GM23338 (cell line): ENCODE measurements at regions not wholly inside any gene's neighbourhood (a gene's known extent, or its start where the extent isn't known, plus 50 kb on each side); places are given as distances from the start of the nearest gene placed in this dataset.

Experiments used
- ATAC-seq: fragments of 200-7000 bp; cut with Tn5 transposase; 3 replicates; pipeline ENCODE4 v1.9.1; 2020
- DNase-seq: peaks from one replicate; pipeline ENCODE4 v3.0.0-alpha.2; 2015; ENCODE audit warnings: low spot score
- H2AFZ ChIP-seq: fragments of 200-600 bp; sonication (generic); 2 replicates; pipeline ENCODE4 v1.8.0; 2016; ENCODE audit warnings: antibody characterized with exemption, mild to moderate bottlenecking, moderate library complexity
- H3F3A ChIP-seq: fragments of 200-600 bp; sonication (generic); replicated peaks from 2 replicates; pipeline ENCODE4 v1.8.0; 2017; ENCODE audit warnings: antibody characterized with exemption, mixed run types, low read depth
- H3K27ac ChIP-seq: fragments of 200-600 bp; sonication (generic); 2 replicates; pipeline ENCODE4 v1.6.1; 2016; ENCODE audit warnings: low read depth
- H3K27me3 ChIP-seq: fragments of 200-600 bp; sonication (generic); 2 replicates; pipeline ENCODE4 v1.8.0; 2016; ENCODE audit warnings: mild to moderate bottlenecking, mixed run types, moderate library complexity; ENCODE audit not compliant: insufficient read depth
- H3K36me3 ChIP-seq: fragments of 200-600 bp; sonication (generic); 2 replicates; pipeline ENCODE4 v1.8.0; 2016; ENCODE audit warnings: mild to moderate bottlenecking; ENCODE audit not compliant: insufficient read depth
- H3K4me1 ChIP-seq: fragments of 200-600 bp; sonication (generic); 2 replicates; pipeline ENCODE4 v1.8.0; 2016; ENCODE audit warnings: mild to moderate bottlenecking, moderate library complexity; ENCODE audit not compliant: insufficient read depth
- H3K4me2 ChIP-seq: fragments of 200-600 bp; sonication (generic); 2 replicates; pipeline ENCODE4 v1.7.1; 2017; ENCODE audit warnings: mixed run types
- H3K4me3 ChIP-seq: fragments of 200-600 bp; sonication (generic); 2 replicates; pipeline ENCODE4 v1.6.1; 2016; ENCODE audit warnings: mixed run types
- H3K79me2 ChIP-seq: fragments of 200-600 bp; sonication (generic); replicated peaks from 2 replicates; pipeline ENCODE4 v1.8.0; 2017; ENCODE audit warnings: mild to moderate bottlenecking; ENCODE audit not compliant: insufficient read depth
- H3K9me2 ChIP-seq: fragments of 200-600 bp; sonication (generic); 2 replicates; pipeline ENCODE4 v1.8.0; 2017; ENCODE audit not compliant: insufficient read depth
- H4K20me1 ChIP-seq: fragments of 200-600 bp; sonication (generic); replicated peaks from 2 replicates; pipeline ENCODE4 v1.8.0; 2017; ENCODE audit warnings: mild to moderate bottlenecking; ENCODE audit not compliant: insufficient read depth
- H3K27ac Mint-ChIP-seq: 2 replicates; pipeline ENCODE4 v1.8.0; 2020; ENCODE audit warnings: inconsistent platforms, mild to moderate bottlenecking, moderate library complexity, mixed read lengths
- H3K27me3 Mint-ChIP-seq: 3 replicates; pipeline ENCODE4 v1.8.0; 2022; ENCODE audit warnings: low read depth, mild to moderate bottlenecking, moderate library complexity, mixed read lengths, inconsistent platforms; ENCODE audit not compliant: insufficient read depth, poor library complexity
- H3K36me3 Mint-ChIP-seq: 3 replicates; pipeline ENCODE4 v1.8.0; 2021; ENCODE audit warnings: low read depth, mild to moderate bottlenecking, inconsistent platforms, moderate library complexity, mixed read lengths
- H3K4me1 Mint-ChIP-seq: 3 replicates; pipeline ENCODE4 v1.8.0; 2020; ENCODE audit warnings: mild to moderate bottlenecking, inconsistent platforms, mixed read lengths
- H3K4me3 Mint-ChIP-seq: 3 replicates; pipeline ENCODE4 v1.8.0; 2021; ENCODE audit warnings: moderate library complexity, mild to moderate bottlenecking, inconsistent platforms, mixed read lengths
- H3K9me3 Mint-ChIP-seq: 3 replicates; pipeline ENCODE4 v1.8.0; 2020; ENCODE audit warnings: moderate library complexity, mild to moderate bottlenecking, inconsistent platforms, mixed read lengths
- CREB1 ChIP-seq: fragments of 250-450 bp; sonication (Bioruptor Pico); IDR thresholded peaks from 2 replicates; pipeline ENCODE4 v1.5.0; 2020; ENCODE audit warnings: low read depth, mild to moderate bottlenecking, moderate library complexity
- JUNB ChIP-seq: IDR thresholded peaks from one replicate; pipeline ENCODE4 v1.6.1; 2016; ENCODE audit warnings: antibody characterized with exemption; ENCODE audit not compliant: unreplicated experiment
- POLR2AphosphoS5 ChIP-seq: IDR thresholded peaks from 2 replicates; pipeline ENCODE4 v1.6.1; 2016; ENCODE audit warnings: antibody characterized with exemption, low read depth
- STAT1 ChIP-seq: IDR thresholded peaks from one replicate; pipeline ENCODE4 v1.6.1; 2016; ENCODE audit warnings: antibody characterized with exemption; ENCODE audit not compliant: unreplicated experiment
- ZNF114 ChIP-seq: fragments of 250-450 bp; sonication (Bioruptor Pico); IDR thresholded peaks from 2 replicates; pipeline ENCODE4 v1.5.0; 2020; ENCODE audit warnings: mild to moderate bottlenecking, moderate library complexity
- TF ChIP-seq, protein P1 (sequence below): IDR thresholded peaks from 2 replicates; pipeline ENCODE4 v1.6.1; 2016; ENCODE audit warnings: antibody characterized with exemption
- TF ChIP-seq, protein P2 (sequence below): IDR thresholded peaks from one replicate; pipeline ENCODE4 v1.6.1; 2018; ENCODE audit warnings: antibody characterized with exemption; ENCODE audit not compliant: unreplicated experiment
- TF ChIP-seq, protein P3 (sequence below): fragments of 250-450 bp; sonication (Bioruptor Pico); IDR thresholded peaks from 2 replicates; pipeline ENCODE4 v1.5.0; 2020; ENCODE audit warnings: mild to moderate bottlenecking, moderate library complexity
- TF ChIP-seq, protein P4 (sequence below), 2 experiments: fragments of 200-600 bp in 1 of 2; sonication (generic) in 1 of 2; conservative IDR thresholded peaks; 2 replicates each; pipeline versions ENCODE4 v1.5.1 to v1.6.1; 2016 to 2017; ENCODE audit warnings: antibody characterized with exemption in 2 of 2, low read depth in 2 of 2, mild to moderate bottlenecking in 2 of 2, moderate library complexity in 1 of 2

DNA sequence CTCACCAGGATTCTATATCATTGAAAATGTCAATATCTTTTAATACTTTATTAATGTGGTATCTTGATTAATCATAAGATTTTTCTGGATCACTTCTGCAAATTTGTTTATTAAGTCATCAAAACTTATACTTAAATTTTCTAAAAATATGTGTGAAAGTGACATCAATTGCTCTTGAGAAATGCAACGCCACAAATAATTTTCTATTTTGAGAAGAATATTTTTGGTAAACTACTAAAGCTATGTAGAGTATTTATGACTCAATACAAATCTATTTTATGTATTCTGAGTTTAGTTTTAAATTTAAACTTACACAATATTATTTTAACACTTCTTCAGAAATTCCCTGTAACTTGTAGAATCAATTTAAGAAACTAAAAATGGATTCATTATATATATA is 263.3 kb downstream of the RASSF9 start:
- Mint-ChIP-seq H3K36me3 (no peaks in the 10 kb centered on the region), H3K4me1 (peaks cover 9% of the 10 kb centered on the region), H3K27me3 (peaks cover 2% of the 10 kb centered on the region), H3K27ac (no peak overlapping the region), H3K9me3 (no peaks in the 10 kb centered on the region), H3K4me3 (no peak overlapping the region)
- Histone ChIP-seq H3K9me2 (no peaks in the 10 kb centered on the region), H3K4me2 (no peak overlapping the region), H2AFZ (no peak overlapping the region), H3K27ac (no peak overlapping the region), H4K20me1 (no peaks in the 10 kb centered on the region), H3K4me3 (no peak overlapping the region), H3K36me3 (no peaks in the 10 kb centered on the region), H3K79me2 (no peaks in the 10 kb centered on the region), H3K27me3 (no peaks in the 10 kb centered on the region), H3K4me1 (peaks cover 10% of the 10 kb centered on the region; the same call in 1 of the 2 replicates), H3F3A (no peaks in the 10 kb centered on the region)
- DNase-seq, result no peak
- no peak for TF ChIP-seq CREB1 (CRISPR knock-in tag)
- ATAC-seq, result no peak

DNA sequence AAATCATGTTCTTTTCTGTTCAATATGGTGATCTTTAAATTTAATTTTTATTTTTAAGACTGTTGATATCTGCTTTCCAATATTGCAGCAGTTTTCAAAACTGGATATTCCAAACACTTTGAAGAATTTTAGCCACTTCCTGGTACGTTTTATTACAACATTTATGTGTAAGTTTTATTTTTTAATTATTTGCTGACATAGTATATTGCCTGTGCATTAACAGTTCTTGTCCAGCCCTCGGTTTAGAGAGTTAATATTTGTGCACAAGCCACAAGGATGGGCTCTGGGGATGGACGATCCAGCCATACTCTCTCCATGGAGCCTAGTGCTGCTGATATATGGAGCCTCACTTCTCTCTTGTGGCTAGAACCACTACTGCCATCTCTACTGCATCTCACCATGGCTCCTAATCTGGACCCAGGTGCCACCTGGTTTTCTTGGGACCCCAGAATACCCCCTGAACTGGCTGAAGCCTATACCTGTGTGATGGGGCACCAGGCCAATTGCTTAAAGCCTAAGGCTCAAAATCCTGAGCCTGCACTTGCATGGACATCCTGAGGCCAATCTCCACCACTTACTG is 262.5 kb downstream of the RASSF9 start:
- Histone ChIP-seq H3K4me3 (no peak overlapping the region), H4K20me1 (no peaks in the 10 kb centered on the region), H3K4me2 (no peak overlapping the region), H3K36me3 (no peaks in the 10 kb centered on the region), H3K9me2 (no peaks in the 10 kb centered on the region), H2AFZ (no peak overlapping the region), H3K27me3 (no peaks in the 10 kb centered on the region), H3K79me2 (no peaks in the 10 kb centered on the region), H3F3A (no peaks in the 10 kb centered on the region), H3K27ac (no peak overlapping the region), H3K4me1 (peaks cover 10% of the 10 kb centered on the region; the same call in 1 of the 2 replicates)
- ATAC-seq (no peak), DNase-seq (no peak)
- Mint-ChIP-seq H3K27me3 (no peaks in the 10 kb centered on the region), H3K36me3 (no peaks in the 10 kb centered on the region), H3K4me1 (peaks cover 9% of the 10 kb centered on the region), H3K27ac (no peak overlapping the region), H3K9me3 (no peaks in the 10 kb centered on the region), H3K4me3 (no peak overlapping the region)
- TF ChIP-seq, protein P1, sequence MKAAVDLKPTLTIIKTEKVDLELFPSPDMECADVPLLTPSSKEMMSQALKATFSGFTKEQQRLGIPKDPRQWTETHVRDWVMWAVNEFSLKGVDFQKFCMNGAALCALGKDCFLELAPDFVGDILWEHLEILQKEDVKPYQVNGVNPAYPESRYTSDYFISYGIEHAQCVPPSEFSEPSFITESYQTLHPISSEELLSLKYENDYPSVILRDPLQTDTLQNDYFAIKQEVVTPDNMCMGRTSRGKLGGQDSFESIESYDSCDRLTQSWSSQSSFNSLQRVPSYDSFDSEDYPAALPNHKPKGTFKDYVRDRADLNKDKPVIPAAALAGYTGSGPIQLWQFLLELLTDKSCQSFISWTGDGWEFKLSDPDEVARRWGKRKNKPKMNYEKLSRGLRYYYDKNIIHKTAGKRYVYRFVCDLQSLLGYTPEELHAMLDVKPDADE, result no peak
- TF ChIP-seq STAT1 (no peak), ZNF114 (CRISPR knock-in tag) (no peak), POLR2AphosphoS5 (no peak), CREB1 (CRISPR knock-in tag) (no peak), JUNB (no peak)
- TF ChIP-seq, protein P2, sequence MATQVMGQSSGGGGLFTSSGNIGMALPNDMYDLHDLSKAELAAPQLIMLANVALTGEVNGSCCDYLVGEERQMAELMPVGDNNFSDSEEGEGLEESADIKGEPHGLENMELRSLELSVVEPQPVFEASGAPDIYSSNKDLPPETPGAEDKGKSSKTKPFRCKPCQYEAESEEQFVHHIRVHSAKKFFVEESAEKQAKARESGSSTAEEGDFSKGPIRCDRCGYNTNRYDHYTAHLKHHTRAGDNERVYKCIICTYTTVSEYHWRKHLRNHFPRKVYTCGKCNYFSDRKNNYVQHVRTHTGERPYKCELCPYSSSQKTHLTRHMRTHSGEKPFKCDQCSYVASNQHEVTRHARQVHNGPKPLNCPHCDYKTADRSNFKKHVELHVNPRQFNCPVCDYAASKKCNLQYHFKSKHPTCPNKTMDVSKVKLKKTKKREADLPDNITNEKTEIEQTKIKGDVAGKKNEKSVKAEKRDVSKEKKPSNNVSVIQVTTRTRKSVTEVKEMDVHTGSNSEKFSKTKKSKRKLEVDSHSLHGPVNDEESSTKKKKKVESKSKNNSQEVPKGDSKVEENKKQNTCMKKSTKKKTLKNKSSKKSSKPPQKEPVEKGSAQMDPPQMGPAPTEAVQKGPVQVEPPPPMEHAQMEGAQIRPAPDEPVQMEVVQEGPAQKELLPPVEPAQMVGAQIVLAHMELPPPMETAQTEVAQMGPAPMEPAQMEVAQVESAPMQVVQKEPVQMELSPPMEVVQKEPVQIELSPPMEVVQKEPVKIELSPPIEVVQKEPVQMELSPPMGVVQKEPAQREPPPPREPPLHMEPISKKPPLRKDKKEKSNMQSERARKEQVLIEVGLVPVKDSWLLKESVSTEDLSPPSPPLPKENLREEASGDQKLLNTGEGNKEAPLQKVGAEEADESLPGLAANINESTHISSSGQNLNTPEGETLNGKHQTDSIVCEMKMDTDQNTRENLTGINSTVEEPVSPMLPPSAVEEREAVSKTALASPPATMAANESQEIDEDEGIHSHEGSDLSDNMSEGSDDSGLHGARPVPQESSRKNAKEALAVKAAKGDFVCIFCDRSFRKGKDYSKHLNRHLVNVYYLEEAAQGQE, result no peak
- TF ChIP-seq, protein P3, sequence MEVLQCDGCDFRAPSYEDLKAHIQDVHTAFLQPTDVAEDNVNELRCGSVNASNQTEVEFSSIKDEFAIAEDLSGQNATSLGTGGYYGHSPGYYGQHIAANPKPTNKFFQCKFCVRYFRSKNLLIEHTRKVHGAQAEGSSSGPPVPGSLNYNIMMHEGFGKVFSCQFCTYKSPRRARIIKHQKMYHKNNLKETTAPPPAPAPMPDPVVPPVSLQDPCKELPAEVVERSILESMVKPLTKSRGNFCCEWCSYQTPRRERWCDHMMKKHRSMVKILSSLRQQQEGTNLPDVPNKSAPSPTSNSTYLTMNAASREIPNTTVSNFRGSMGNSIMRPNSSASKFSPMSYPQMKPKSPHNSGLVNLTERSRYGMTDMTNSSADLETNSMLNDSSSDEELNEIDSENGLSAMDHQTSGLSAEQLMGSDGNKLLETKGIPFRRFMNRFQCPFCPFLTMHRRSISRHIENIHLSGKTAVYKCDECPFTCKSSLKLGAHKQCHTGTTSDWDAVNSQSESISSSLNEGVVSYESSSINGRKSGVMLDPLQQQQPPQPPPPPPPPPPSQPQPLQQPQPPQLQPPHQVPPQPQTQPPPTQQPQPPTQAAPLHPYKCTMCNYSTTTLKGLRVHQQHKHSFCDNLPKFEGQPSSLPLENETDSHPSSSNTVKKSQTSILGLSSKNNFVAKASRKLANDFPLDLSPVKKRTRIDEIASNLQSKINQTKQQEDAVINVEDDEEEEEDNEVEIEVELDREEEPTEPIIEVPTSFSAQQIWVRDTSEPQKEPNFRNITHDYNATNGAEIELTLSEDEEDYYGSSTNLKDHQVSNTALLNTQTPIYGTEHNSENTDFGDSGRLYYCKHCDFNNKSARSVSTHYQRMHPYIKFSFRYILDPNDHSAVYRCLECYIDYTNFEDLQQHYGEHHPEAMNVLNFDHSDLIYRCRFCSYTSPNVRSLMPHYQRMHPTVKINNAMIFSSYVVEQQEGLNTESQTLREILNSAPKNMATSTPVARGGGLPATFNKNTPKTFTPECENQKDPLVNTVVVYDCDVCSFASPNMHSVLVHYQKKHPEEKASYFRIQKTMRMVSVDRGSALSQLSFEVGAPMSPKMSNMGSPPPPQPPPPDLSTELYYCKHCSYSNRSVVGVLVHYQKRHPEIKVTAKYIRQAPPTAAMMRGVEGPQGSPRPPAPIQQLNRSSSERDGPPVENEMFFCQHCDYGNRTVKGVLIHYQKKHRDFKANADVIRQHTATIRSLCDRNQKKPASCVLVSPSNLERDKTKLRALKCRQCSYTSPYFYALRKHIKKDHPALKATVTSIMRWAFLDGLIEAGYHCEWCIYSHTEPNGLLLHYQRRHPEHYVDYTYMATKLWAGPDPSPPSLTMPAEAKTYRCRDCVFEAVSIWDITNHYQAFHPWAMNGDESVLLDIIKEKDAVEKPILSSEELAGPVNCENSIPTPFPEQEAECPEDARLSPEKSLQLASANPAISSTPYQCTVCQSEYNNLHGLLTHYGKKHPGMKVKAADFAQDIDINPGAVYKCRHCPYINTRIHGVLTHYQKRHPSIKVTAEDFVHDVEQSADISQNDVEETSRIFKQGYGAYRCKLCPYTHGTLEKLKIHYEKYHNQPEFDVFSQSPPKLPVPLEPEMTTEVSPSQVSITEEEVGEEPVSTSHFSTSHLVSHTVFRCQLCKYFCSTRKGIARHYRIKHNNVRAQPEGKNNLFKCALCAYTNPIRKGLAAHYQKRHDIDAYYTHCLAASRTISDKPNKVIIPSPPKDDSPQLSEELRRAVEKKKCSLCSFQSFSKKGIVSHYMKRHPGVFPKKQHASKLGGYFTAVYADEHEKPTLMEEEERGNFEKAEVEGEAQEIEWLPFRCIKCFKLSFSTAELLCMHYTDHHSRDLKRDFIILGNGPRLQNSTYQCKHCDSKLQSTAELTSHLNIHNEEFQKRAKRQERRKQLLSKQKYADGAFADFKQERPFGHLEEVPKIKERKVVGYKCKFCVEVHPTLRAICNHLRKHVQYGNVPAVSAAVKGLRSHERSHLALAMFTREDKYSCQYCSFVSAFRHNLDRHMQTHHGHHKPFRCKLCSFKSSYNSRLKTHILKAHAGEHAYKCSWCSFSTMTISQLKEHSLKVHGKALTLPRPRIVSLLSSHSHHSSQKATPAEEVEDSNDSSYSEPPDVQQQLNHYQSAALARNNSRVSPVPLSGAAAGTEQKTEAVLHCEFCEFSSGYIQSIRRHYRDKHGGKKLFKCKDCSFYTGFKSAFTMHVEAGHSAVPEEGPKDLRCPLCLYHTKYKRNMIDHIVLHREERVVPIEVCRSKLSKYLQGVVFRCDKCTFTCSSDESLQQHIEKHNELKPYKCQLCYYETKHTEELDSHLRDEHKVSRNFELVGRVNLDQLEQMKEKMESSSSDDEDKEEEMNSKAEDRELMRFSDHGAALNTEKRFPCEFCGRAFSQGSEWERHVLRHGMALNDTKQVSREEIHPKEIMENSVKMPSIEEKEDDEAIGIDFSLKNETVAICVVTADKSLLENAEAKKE (CRISPR knock-in tag), result no peak
- TF ChIP-seq, protein P4, sequence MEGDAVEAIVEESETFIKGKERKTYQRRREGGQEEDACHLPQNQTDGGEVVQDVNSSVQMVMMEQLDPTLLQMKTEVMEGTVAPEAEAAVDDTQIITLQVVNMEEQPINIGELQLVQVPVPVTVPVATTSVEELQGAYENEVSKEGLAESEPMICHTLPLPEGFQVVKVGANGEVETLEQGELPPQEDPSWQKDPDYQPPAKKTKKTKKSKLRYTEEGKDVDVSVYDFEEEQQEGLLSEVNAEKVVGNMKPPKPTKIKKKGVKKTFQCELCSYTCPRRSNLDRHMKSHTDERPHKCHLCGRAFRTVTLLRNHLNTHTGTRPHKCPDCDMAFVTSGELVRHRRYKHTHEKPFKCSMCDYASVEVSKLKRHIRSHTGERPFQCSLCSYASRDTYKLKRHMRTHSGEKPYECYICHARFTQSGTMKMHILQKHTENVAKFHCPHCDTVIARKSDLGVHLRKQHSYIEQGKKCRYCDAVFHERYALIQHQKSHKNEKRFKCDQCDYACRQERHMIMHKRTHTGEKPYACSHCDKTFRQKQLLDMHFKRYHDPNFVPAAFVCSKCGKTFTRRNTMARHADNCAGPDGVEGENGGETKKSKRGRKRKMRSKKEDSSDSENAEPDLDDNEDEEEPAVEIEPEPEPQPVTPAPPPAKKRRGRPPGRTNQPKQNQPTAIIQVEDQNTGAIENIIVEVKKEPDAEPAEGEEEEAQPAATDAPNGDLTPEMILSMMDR (conservative IDR thresholded peaks at IDR 0.05; ENCODE audit: low read depth in 2 of 2), result no peak
